Stomach (tissue), 8 donors: ENCODE measurements at regions not wholly inside any gene's neighbourhood (a gene's known extent, or its start where the extent isn't known, plus 50 kb on each side); places are given as distances from the start of the nearest gene placed in this dataset.

Source experiments
- DNase-seq, 2 donors: peaks; one replicate each; pipeline versions ENCODE4 v3.0.0 to v3.0.0-alpha.2; 2013 to 2019
- H3K27ac ChIP-seq, 5 donors: fragments of 200-600 bp in 4 of 5; sonication (generic) in 4 of 5; one replicate each; pipeline ENCODE4 v1.5.1; 2013 to 2019; ENCODE audit warnings: mild to moderate bottlenecking in 1 of 5, moderate library complexity in 1 of 5
- H3K27me3 ChIP-seq, 3 donors: fragments of 200-600 bp; sonication (generic); one replicate each; pipeline ENCODE4 v1.5.1; 2017 to 2019; ENCODE audit warnings: mixed run types in 1 of 3
- H3K36me3 ChIP-seq, 4 donors: fragments of 200-600 bp; sonication (generic); 1 replicate in 3 of 4; 2 replicates in 1 of 4; pipeline ENCODE4 v1.5.1; 2016 to 2019
- H3K4me1 ChIP-seq, 4 donors: fragments of 200-600 bp; sonication (generic); one replicate each; pipeline ENCODE4 v1.5.1; 2016 to 2019
- H3K4me3 ChIP-seq, 4 donors: fragments of 200-600 bp; sonication (generic) in 3 of 4; one replicate each; pipeline ENCODE4 v1.5.1; 2016 to 2019; ENCODE audit warnings: mild to moderate bottlenecking in 1 of 4
- H3K9me3 ChIP-seq, 4 donors: fragments of 200-600 bp; sonication (generic); one replicate each; pipeline ENCODE4 v1.5.1; 2016 to 2019
- CTCF ChIP-seq, 7 experiments: fragments of 450-650 bp in 4 of 7; fragments of 200-600 bp in 3 of 7; sonication (generic) in 3 of 7; IDR thresholded peaks; one replicate each; pipeline ENCODE4 v1.5.1; 2016 to 2019; ENCODE audit warnings: antibody characterized with exemption in 7 of 7, control low read depth in 2 of 7, mild to moderate bottlenecking in 1 of 7
- EP300 ChIP-seq: sonication (generic); formaldehyde crosslinking; IDR thresholded peaks from one replicate; pipeline ENCODE4 v1.6.1; 2017; ENCODE audit warnings: antibody characterized with exemption
- POLR2A ChIP-seq, 4 donors: fragments of 450-650 bp; IDR thresholded peaks; one replicate each; pipeline ENCODE4 v1.6.1; 2016; ENCODE audit warnings: antibody characterized with exemption in 4 of 4, control low read depth in 2 of 4, mild to moderate bottlenecking in 1 of 4, moderate library complexity in 1 of 4
- POLR2AphosphoS5 ChIP-seq, 3 donors: sonication (generic); formaldehyde crosslinking; IDR thresholded peaks; one replicate each; pipeline ENCODE4 v1.6.1; 2016; ENCODE audit warnings: antibody characterized with exemption in 3 of 3
- WGBS, 5 donors: extraction: QIAGEN DNeasy Blood & Tissue Kit in 3 of 5; methylation state at CpG; one replicate each; pipeline versions ENCODE4 v1.1.5 to v1.1.7; 2013 to 2018; 5-methylcytosine and 5-hydroxymethylcytosine counted together
- intact Hi-C: fragments of 100-400 bp; cut with DNase I; formaldehyde crosslinking; loops from one replicate; pipeline ENCODE4 v1.15.1; 2023; ENCODE audit warnings: low total_unique reads
- donor health status: healthy with polysubstance abuse.
- donor health status: Bipolar disorder and iron deficiency.
- donor health status: healthy.

- Histone ChIP-seq H3K9me3 (no peaks in the 10 kb centered on the region), H3K4me1 (no peaks in the 10 kb centered on the region), H3K4me3 (no peak overlapping the region), H3K36me3 (no peaks in the 10 kb centered on the region), H3K27ac (no peak overlapping the region), H3K27me3 (no peaks in the 10 kb centered on the region)
- intact Hi-C loops: no loop called here
- DNase-seq: no peak
- 78 to 89% (median 82%) methylated on average over 7 of the region's 7 CpGs for WGBS, 5 donors
- TF ChIP-seq POLR2A (IDR thresholded peaks at IDR 0.05) (no peak), EP300 (no peak), POLR2AphosphoS5 (IDR thresholded peaks at IDR 0.05) (no peak), CTCF (IDR thresholded peaks at IDR 0.05) (no peak)
These were observed 1514.8 kb upstream of the TENM4 start for GRCh38 chr11:80955588-80955987.

- H3K36me3 ChIP-seq: no peaks in the 10 kb centered on the region
- no peaks in the 10 kb centered on the region for H3K4me1 ChIP-seq
- WGBS, 5 donors: 88 to 95% (median 94%) methylated on average over 2 of the region's 2 CpGs
- no peak overlapping the region for H3K27ac ChIP-seq
- no peak for DNase-seq
- no peak overlapping the region for H3K4me3 ChIP-seq
- H3K9me3 ChIP-seq: peaks cover 0 to 9% (median 0%) of the 10 kb centered on the region in 4 donors
- intact Hi-C loops: no loop called here
- TF ChIP-seq CTCF (IDR thresholded peaks at IDR 0.05): no peak
- TF ChIP-seq POLR2AphosphoS5 (IDR thresholded peaks at IDR 0.05): no peak
- no peak for TF ChIP-seq EP300
- no peak for TF ChIP-seq POLR2A (IDR thresholded peaks at IDR 0.05)
- no peaks in the 10 kb centered on the region for H3K27me3 ChIP-seq
These were observed 1508.0 kb upstream of the TENM4 start for GRCh38 chr11:80948781-80949180.

GRCh38 chr11:80944758-80945157 lies 1503.9 kb upstream of the TENM4 start:
- TF ChIP-seq CTCF (IDR thresholded peaks at IDR 0.05): no peak
- TF ChIP-seq POLR2A (IDR thresholded peaks at IDR 0.05): no peak
- no peak for TF ChIP-seq EP300
- no peak for TF ChIP-seq POLR2AphosphoS5 (IDR thresholded peaks at IDR 0.05)
- Histone ChIP-seq H3K9me3 (peaks cover 0 to 9% (median 0%) of the 10 kb centered on the region in 4 donors), H3K4me1 (no peaks in the 10 kb centered on the region), H3K4me3 (no peak overlapping the region), H3K27ac (no peak overlapping the region), H3K27me3 (no peaks in the 10 kb centered on the region), H3K36me3 (no peaks in the 10 kb centered on the region)
- DNase-seq: no peak
- 74 to 84% (median 77%) methylated on average over 1 of the region's 1 CpG for WGBS, 5 donors
- intact Hi-C loops: no loop called here

- Histone ChIP-seq H3K36me3 (no peaks in the 10 kb centered on the region), H3K27ac (no peak overlapping the region), H3K4me3 (no peak overlapping the region), H3K9me3 (peaks cover 0 to 1% (median 0%) of the 10 kb centered on the region in 4 donors), H3K4me1 (no peaks in the 10 kb centered on the region), H3K27me3 (no peaks in the 10 kb centered on the region)
- TF ChIP-seq POLR2AphosphoS5 (IDR thresholded peaks at IDR 0.05): no peak
- no peak for TF ChIP-seq POLR2A (IDR thresholded peaks at IDR 0.05)
- no peak for TF ChIP-seq EP300
- TF ChIP-seq CTCF (IDR thresholded peaks at IDR 0.05): no peak
- intact Hi-C loops: no loop called here
- no peak for DNase-seq
These were observed 1502.4 kb upstream of the TENM4 start for GRCh38 chr11:80943226-80943625.
